ENCODE measurements at regions not wholly inside any gene's neighbourhood (a gene's known extent, or its start where the extent isn't known, plus 50 kb on each side); places are given as distances from the start of the nearest gene placed in this dataset.

DNA sequence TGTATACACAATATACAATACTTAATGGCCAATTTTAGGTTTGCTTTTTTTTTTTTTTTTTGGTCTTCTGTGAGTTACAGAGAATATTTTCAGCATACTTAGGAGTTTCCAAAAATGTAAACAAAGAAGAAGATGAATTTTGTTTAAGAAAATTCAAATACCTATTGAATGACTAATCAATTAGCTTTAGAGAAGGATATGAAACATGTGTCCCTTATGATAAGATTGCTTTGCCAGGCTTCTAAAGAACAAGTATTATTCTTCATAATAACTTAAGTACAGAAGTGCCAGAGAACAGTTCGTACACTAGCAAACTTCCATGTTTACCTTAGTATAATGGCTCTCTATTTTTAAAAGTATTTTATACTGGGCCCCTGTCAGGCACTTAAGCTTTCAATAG lies 1191.0 kb upstream of the NCAM2 start:
- Histone ChIP-seq H3K9ac (ENCODE audit: low read depth, low read length) (no peak overlapping the region), H3K4me1 (ENCODE audit: insufficient read depth, low read length) (no peaks in the 10 kb centered on the region), H3K36me3 (ENCODE audit: insufficient read depth, low read depth, low read length) (no peaks in the 10 kb centered on the region), H3K27me3 (ENCODE audit: insufficient read depth, low read length) (no peaks in the 10 kb centered on the region), H3K9me3 (ENCODE audit: insufficient read depth, low read depth, low read length) (no peaks in the 10 kb centered on the region), H3K27ac (ENCODE audit: low read length) (no peak overlapping the region), H3K4me3 (ENCODE audit: low read length) (no peak overlapping the region)

DNA sequence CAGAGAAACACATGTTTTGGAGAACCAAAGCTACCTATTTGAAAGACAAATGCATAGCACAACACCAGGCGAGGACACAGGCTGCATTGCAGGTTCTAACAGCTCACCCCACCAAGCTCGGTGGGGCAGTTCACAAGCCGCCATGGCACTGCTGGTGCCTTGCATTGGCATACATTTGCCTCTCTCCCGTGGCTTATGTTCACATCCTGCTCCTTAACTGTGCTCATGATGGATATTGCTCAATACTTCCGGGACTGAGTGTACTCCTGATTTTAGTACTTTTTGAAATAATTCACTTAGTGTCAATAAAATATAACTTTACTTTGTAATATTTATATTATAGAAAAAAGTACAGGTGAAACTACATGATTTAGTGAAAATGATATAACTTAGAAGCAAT lies 1187.4 kb upstream of the NCAM2 start:
- no peaks in the 10 kb centered on the region for H3K27me3 ChIP-seq (ENCODE audit: insufficient read depth, low read length)
- H3K4me3 ChIP-seq (ENCODE audit: low read length), result no peak overlapping the region
- H3K4me1 ChIP-seq (ENCODE audit: insufficient read depth, low read length), result no peaks in the 10 kb centered on the region
- no peaks in the 10 kb centered on the region for H3K36me3 ChIP-seq (ENCODE audit: insufficient read depth, low read depth, low read length)
- no peak overlapping the region for H3K9ac ChIP-seq (ENCODE audit: low read depth, low read length)
- H3K27ac ChIP-seq (ENCODE audit: low read length), result no peak overlapping the region
- no peaks in the 10 kb centered on the region for H3K9me3 ChIP-seq (ENCODE audit: insufficient read depth, low read depth, low read length)

DNA sequence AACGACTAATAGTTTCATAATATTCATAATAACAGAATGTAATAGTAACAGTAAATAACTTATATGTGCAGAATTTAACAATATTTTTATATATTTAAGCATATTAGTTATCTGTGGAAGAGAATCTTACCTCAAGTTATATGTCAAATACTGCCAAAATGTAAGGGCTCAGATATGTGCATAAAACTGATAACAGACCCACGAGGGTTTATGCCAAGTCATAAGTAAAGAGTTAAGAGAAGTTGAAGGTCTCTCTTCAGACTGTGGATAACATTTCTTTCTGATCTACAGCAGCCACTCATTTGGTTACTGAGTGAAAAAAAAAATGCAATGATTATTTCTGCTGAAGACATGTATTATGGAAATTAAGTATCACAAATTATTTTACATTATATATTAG lies 1167.8 kb upstream of the NCAM2 start:
- H3K27me3 ChIP-seq (ENCODE audit: insufficient read depth, low read length), result no peaks in the 10 kb centered on the region
- no peaks in the 10 kb centered on the region for H3K9me3 ChIP-seq (ENCODE audit: insufficient read depth, low read depth, low read length)
- H3K27ac ChIP-seq (ENCODE audit: low read length), result no peak overlapping the region
- H3K4me3 ChIP-seq (ENCODE audit: low read length), result no peak overlapping the region
- H3K36me3 ChIP-seq (ENCODE audit: insufficient read depth, low read depth, low read length), result no peaks in the 10 kb centered on the region
- H3K4me1 ChIP-seq (ENCODE audit: insufficient read depth, low read length), result no peaks in the 10 kb centered on the region
- no peak overlapping the region for H3K9ac ChIP-seq (ENCODE audit: low read depth, low read length)

DNA sequence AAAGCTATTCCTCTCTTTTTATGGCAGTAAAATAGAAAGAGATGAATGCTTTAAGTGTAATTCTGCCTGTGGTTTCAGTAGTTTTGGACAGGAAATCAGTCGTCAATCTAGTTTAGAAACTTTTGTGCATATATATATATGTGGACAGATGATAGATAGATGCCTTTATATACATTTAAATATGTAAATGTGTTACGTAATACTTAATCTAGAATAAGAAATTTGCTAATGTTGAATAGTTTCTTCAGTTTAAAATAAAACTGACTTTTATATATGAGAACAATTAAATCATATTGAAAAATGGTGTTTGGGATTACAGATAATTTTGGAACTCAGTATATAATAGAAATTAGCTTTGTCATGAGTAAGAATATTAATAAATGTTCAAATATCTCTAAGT lies 1165.7 kb upstream of the NCAM2 start:
- Histone ChIP-seq H3K4me1 (ENCODE audit: insufficient read depth, low read length) (no peaks in the 10 kb centered on the region), H3K36me3 (ENCODE audit: insufficient read depth, low read depth, low read length) (no peaks in the 10 kb centered on the region), H3K27me3 (ENCODE audit: insufficient read depth, low read length) (no peaks in the 10 kb centered on the region), H3K27ac (ENCODE audit: low read length) (no peak overlapping the region), H3K4me3 (ENCODE audit: low read length) (no peak overlapping the region), H3K9me3 (ENCODE audit: insufficient read depth, low read depth, low read length) (no peaks in the 10 kb centered on the region), H3K9ac (ENCODE audit: low read depth, low read length) (no peak overlapping the region)

DNA sequence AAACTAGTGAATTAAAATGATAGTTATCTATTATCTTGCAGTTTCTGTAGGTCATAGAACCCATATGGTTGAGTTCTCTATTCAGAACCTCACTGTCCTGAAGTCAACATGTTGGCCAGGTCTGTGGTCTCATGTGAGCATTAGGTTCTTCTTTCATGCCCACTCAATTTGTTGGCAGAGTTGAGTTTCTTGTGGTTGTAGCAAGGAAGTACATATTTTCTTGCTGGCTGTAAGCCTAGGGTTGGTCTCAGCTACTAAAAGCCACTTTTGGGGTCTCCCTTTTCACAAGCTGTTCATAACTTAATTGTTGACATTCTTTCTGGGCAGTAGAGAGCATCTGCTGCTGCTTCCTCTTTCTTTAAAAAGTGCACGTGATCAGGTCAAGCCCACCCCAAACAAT lies 1165.1 kb upstream of the NCAM2 start:
- Histone ChIP-seq H3K4me1 (ENCODE audit: insufficient read depth, low read length) (no peaks in the 10 kb centered on the region), H3K9ac (ENCODE audit: low read depth, low read length) (no peak overlapping the region), H3K4me3 (ENCODE audit: low read length) (no peak overlapping the region), H3K27me3 (ENCODE audit: insufficient read depth, low read length) (no peaks in the 10 kb centered on the region), H3K27ac (ENCODE audit: low read length) (no peak overlapping the region), H3K36me3 (ENCODE audit: insufficient read depth, low read depth, low read length) (no peaks in the 10 kb centered on the region), H3K9me3 (ENCODE audit: insufficient read depth, low read depth, low read length) (no peaks in the 10 kb centered on the region)

DNA sequence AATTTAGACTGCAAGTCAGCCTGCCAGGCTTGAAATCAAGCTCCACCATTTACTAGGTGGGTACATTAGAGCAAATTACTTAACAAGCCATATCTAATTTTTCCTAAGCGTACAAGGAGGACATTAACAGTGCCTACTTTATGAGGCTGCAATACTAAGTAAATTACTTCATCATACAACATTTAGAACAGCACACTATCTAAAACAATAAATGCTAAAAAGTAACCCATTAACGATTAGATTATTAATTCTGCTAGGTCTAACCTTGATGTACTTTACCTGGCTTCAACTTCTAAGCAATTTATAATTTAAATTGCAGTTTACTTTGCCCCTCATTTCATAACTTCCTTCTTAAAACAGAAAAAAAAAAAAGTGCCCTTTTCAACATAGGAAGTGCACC lies 1155.6 kb upstream of the NCAM2 start:
- no peak overlapping the region for H3K27ac ChIP-seq (ENCODE audit: low read length)
- no peaks in the 10 kb centered on the region for H3K36me3 ChIP-seq (ENCODE audit: insufficient read depth, low read depth, low read length)
- no peak overlapping the region for H3K4me3 ChIP-seq (ENCODE audit: low read length)
- H3K27me3 ChIP-seq (ENCODE audit: insufficient read depth, low read length), result no peaks in the 10 kb centered on the region
- no peak overlapping the region for H3K9ac ChIP-seq (ENCODE audit: low read depth, low read length)
- no peaks in the 10 kb centered on the region for H3K9me3 ChIP-seq (ENCODE audit: insufficient read depth, low read depth, low read length)
- no peaks in the 10 kb centered on the region for H3K4me1 ChIP-seq (ENCODE audit: insufficient read depth, low read length)

DNA sequence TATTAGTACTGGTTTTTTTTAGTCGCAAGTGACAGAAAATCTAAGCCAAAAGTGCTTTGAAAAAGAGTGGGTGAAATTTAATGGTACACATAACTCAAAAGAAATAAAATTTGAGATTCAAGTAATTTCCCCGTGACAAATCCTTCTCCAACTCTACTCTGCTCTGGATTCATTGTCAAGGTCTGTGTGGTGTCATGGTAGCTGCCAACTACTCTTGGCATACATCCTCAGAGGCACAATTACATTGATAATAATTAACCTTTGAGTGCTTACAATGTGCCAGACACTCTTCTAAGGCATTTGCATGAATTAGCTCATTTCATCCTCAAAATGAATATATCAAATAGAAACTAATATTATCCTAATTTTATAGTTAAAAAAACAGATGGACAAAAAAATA lies 1153.9 kb upstream of the NCAM2 start:
- Histone ChIP-seq H3K4me3 (ENCODE audit: low read length) (no peak overlapping the region), H3K27ac (ENCODE audit: low read length) (no peak overlapping the region), H3K36me3 (ENCODE audit: insufficient read depth, low read depth, low read length) (no peaks in the 10 kb centered on the region), H3K27me3 (ENCODE audit: insufficient read depth, low read length) (no peaks in the 10 kb centered on the region), H3K9ac (ENCODE audit: low read depth, low read length) (no peak overlapping the region), H3K9me3 (ENCODE audit: insufficient read depth, low read depth, low read length) (no peaks in the 10 kb centered on the region), H3K4me1 (ENCODE audit: insufficient read depth, low read length) (no peaks in the 10 kb centered on the region)

DNA sequence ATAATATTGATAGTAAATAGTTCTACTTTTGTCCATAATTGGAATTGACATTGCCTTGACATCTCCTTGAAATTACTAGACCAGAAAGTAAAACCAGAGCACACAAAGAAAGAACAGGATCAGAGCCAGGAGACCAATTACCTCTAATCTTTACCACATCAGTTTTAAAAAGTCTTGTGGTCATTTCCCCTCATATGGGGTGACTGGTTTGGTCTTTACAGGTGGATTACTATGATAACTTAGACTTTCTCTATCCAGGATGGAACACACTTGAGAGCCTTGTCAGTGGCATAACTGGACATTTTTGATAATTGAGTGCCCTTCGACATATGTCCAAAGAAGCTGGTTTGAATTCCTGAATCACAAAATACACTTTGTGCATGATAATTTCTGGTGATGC lies 1148.1 kb upstream of the NCAM2 start:
- no peaks in the 10 kb centered on the region for H3K4me1 ChIP-seq (ENCODE audit: insufficient read depth, low read length)
- H3K4me3 ChIP-seq (ENCODE audit: low read length), result no peak overlapping the region
- no peaks in the 10 kb centered on the region for H3K36me3 ChIP-seq (ENCODE audit: insufficient read depth, low read depth, low read length)
- H3K9ac ChIP-seq (ENCODE audit: low read depth, low read length), result no peak overlapping the region
- no peaks in the 10 kb centered on the region for H3K27me3 ChIP-seq (ENCODE audit: insufficient read depth, low read length)
- H3K27ac ChIP-seq (ENCODE audit: low read length), result no peak overlapping the region
- no peaks in the 10 kb centered on the region for H3K9me3 ChIP-seq (ENCODE audit: insufficient read depth, low read depth, low read length)

DNA sequence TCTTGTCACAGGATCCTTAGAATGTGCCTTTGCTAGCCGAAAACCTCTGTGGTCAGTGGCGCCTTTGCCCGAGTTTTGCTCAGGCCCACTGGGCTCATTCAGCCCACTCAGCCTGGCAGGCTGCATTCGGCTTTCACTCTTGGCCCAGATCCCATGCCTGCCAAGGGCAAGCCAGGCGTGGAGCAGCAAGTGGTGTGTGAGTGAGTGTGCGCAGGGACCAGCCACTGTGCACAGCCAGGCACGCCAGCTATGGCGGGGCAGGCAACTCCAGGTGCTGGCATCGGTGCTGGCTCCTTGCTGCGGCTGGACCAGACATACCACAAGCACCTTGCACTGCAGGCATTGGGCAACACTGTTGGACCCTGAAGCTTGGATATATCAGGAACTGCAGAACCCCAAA lies 1145.1 kb upstream of the NCAM2 start:
- Histone ChIP-seq H3K36me3 (ENCODE audit: insufficient read depth, low read depth, low read length) (no peaks in the 10 kb centered on the region), H3K9ac (ENCODE audit: low read depth, low read length) (no peak overlapping the region), H3K27me3 (ENCODE audit: insufficient read depth, low read length) (no peaks in the 10 kb centered on the region), H3K4me1 (ENCODE audit: insufficient read depth, low read length) (no peaks in the 10 kb centered on the region), H3K4me3 (ENCODE audit: low read length) (no peak overlapping the region), H3K9me3 (ENCODE audit: insufficient read depth, low read depth, low read length) (no peaks in the 10 kb centered on the region), H3K27ac (ENCODE audit: low read length) (no peak overlapping the region)

DNA sequence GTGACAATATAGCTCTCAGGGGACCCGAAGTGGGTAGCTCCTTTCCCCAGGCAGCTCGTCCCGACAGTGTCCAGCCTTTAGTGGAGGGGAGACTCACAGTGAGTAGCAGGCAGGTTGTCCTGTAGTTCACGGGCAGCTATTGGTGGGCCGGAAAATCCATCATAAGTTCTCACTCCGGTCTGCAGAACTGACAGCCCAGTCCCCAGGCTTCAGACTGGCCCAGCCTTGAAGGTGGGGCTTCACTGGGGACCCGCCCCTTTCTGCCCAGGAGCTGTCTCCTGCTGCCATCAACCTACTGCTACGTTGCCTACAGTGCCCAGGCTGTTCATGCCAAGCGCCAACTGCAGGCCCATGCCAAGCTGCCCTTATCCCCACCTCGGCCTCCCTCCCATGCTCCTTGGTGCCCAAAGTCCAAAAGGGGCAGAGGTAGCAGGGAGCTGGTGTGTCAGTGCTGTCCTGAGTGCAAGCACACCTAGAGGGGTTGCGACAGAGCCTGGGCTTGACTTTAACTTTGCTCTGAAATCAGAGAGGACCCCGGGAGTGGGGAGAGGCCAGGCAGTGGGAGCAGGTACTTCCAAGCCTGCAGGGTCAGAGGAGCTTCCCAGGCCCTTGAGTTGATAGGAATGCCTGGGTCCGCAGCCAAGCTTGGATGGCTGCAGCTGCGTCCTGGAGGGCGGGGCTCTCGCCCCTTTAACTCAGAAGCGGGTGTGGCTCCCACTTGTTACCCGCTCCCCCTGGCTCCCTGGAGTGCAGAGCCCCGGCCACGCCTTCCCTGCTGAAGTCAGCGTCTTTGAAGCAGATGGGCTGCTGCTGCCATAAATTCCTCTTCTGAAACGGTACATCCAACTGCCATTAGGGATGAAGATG lies 1144.3 kb upstream of the NCAM2 start:
- H3K27me3 ChIP-seq (ENCODE audit: insufficient read depth, low read length), result no peaks in the 10 kb centered on the region
- no peaks in the 10 kb centered on the region for H3K9me3 ChIP-seq (ENCODE audit: insufficient read depth, low read depth, low read length)
- no peaks in the 10 kb centered on the region for H3K36me3 ChIP-seq (ENCODE audit: insufficient read depth, low read depth, low read length)
- H3K27ac ChIP-seq (ENCODE audit: low read length), result no peak overlapping the region
- H3K9ac ChIP-seq (ENCODE audit: low read depth, low read length), result no peak overlapping the region
- H3K4me3 ChIP-seq (ENCODE audit: low read length), result no peak overlapping the region
- no peaks in the 10 kb centered on the region for H3K4me1 ChIP-seq (ENCODE audit: insufficient read depth, low read length)

DNA sequence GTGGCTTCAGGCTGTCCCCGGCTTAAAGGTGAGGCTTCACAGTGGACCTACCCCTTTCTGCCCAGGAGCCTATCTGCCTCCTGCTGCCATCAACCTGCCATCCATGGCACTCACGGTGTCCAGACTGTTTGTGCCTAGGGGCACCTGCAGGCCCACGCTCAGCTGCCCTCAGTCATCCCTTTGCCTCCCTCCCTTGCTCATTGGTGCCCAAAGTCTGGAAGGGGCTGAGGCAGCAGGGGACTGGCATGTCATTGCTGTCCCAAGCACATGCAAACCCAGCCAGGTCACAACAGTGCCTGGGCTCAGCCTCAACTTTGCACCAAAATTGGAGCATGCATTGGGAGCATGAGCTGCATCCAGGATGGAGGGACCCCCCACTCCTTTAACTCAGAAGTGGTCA lies 1142.7 kb upstream of the NCAM2 start:
- Histone ChIP-seq H3K9ac (ENCODE audit: low read depth, low read length) (no peak overlapping the region), H3K27ac (ENCODE audit: low read length) (no peak overlapping the region), H3K36me3 (ENCODE audit: insufficient read depth, low read depth, low read length) (no peaks in the 10 kb centered on the region), H3K27me3 (ENCODE audit: insufficient read depth, low read length) (no peaks in the 10 kb centered on the region), H3K4me3 (ENCODE audit: low read length) (no peak overlapping the region), H3K9me3 (ENCODE audit: insufficient read depth, low read depth, low read length) (no peaks in the 10 kb centered on the region), H3K4me1 (ENCODE audit: insufficient read depth, low read length) (no peaks in the 10 kb centered on the region)

DNA sequence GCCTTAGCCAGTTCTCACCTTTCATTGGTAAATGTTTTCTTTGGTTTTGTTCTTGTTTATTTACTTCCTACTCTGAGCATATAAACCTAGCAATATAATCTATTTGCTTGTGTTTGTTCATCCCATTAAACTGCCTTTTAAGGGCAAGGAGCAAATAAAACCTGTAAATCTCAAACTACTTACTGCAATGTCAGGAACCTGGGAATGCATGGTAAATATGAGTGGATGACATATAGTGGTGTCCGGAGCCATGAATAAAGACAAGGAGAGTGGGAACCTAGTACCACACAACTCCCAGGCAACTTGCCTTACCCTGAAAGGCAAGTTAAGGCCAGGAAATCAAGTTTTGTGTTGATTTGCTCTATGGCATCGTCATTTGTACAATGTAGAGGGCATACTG lies 1133.7 kb upstream of the NCAM2 start:
- Histone ChIP-seq H3K9ac (ENCODE audit: low read depth, low read length) (no peak overlapping the region), H3K27me3 (ENCODE audit: insufficient read depth, low read length) (no peaks in the 10 kb centered on the region), H3K4me1 (ENCODE audit: insufficient read depth, low read length) (no peaks in the 10 kb centered on the region; the same call in 1 of the 2 replicates), H3K9me3 (ENCODE audit: insufficient read depth, low read depth, low read length) (no peaks in the 10 kb centered on the region), H3K27ac (ENCODE audit: low read length) (no peak overlapping the region), H3K36me3 (ENCODE audit: insufficient read depth, low read depth, low read length) (no peaks in the 10 kb centered on the region), H3K4me3 (ENCODE audit: low read length) (no peak overlapping the region)
